MCF 10A (cell line): ENCODE measurements at regions not wholly inside any gene's neighbourhood (a gene's known extent, or its start where the extent isn't known, plus 50 kb on each side); places are given as distances from the start of the nearest gene placed in this dataset.
A peak's percentile ranks its signal among the peaks of the same experiment; 100 is the strongest.
"Not testable (repeated sequence)": the region's sequence is repeated elsewhere in the genome, so short reads cannot be mapped to it uniquely, and the experiment has no call there.

ENCODE experiments used
- BruUV-seq: library from RNA; stranded (reverse); fragments of 400-500 nt; replicated peaks from 2 replicates; lab custom pipeline; 2021; lab: Mats Ljungman, UMichigan
- CTCF ChIA-PET: fragments of 300-600 bp; sonication (Branson Sonifier 250); formaldehyde crosslinking; extraction: SDS; loops from one replicate; lab custom pipeline; 2021; ENCODE audit warnings: antibody characterized with exemption, inconsistent platforms; lab: Yijun Ruan, JAX
- POLR2A ChIA-PET: fragments of 300-600, 350-650 bp; sonication (Branson Sonifier 250); formaldehyde crosslinking; extraction: SDS; loops from one replicate; lab custom pipeline; 2020; ENCODE audit warnings: antibody characterized with exemption, inconsistent platforms; lab: Yijun Ruan, JAX
- DNase-seq: peaks from one replicate; pipeline ENCODE4 v3.0.0-alpha.2; 2018; ENCODE audit not compliant: unreplicated experiment
- H3K27ac Mint-ChIP-seq: one replicate; pipeline ENCODE4 v1.8.0; 2022; ENCODE audit warnings: mild to moderate bottlenecking, low read depth, mixed read lengths; ENCODE audit not compliant: unreplicated experiment
- H3K27me3 Mint-ChIP-seq: one replicate; pipeline ENCODE4 v1.8.0; 2022; ENCODE audit warnings: mixed read lengths; ENCODE audit not compliant: insufficient read depth, unreplicated experiment
- H3K36me3 Mint-ChIP-seq: one replicate; pipeline ENCODE4 v1.8.0; 2022; ENCODE audit warnings: mild to moderate bottlenecking, moderate library complexity, mixed read lengths; ENCODE audit not compliant: insufficient read depth, unreplicated experiment
- H3K4me1 Mint-ChIP-seq: one replicate; pipeline ENCODE4 v1.8.0; 2022; ENCODE audit warnings: mixed read lengths; ENCODE audit not compliant: insufficient read depth, unreplicated experiment
- H3K4me3 Mint-ChIP-seq: one replicate; pipeline ENCODE4 v1.8.0; 2022; ENCODE audit warnings: mild to moderate bottlenecking, moderate library complexity, mixed read lengths; ENCODE audit not compliant: unreplicated experiment
- H3K9me3 Mint-ChIP-seq: one replicate; pipeline ENCODE4 v1.8.0; 2022; ENCODE audit warnings: mixed read lengths; ENCODE audit not compliant: unreplicated experiment
- intact Hi-C: fragments of 100-400 bp; cut with micrococcal nuclease; formaldehyde crosslinking; loops from 2 replicates; pipeline ENCODE4 v1.14.1; 2022
- TF ChIP-seq, protein P1 (sequence below): fragments of 200-600 bp; IDR thresholded peaks from one replicate; pipeline ENCODE4 v1.8.0; 2022; ENCODE audit warnings: antibody characterized with exemption, mild to moderate bottlenecking; ENCODE audit not compliant: unreplicated experiment

DNA sequence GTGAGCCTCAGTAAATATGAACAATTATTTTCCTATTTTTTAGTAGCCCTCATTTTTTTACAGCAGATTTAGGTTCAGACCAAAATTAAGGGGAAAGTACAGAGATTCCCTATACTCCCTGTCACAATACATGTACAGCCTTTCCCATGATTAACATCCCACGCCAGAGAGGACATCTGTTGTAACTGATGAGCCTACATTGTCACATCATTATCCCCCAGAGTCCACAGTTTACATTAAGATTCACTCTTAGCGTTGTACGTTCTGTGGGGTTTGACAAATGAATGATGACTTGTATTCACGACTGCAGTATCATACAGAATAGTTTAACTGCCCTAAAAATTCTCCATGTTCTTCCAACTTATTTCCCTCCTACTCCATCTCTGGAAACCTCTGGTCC lies 262.3 kb upstream of the MSX2 start:
- H3K9me3 Mint-ChIP-seq, result peaks cover 7% of the 10 kb centered on the region
- H3K27ac Mint-ChIP-seq, result no peak overlapping the region
- H3K27me3 Mint-ChIP-seq, result no peaks in the 10 kb centered on the region
- no TSS peak for BruUV-seq
- no peak overlapping the region for H3K4me3 Mint-ChIP-seq
- ChIA-PET CTCF (interaction anchor here (1.1 kb wide), 1 partner anchor 42 kb away, joined by 4 read pairs; no protein-coding TSS in a partner anchor), POLR2A (no interaction called here)
- intact Hi-C loops, result no loop called here
- peaks cover 16% of the 10 kb centered on the region for H3K4me1 Mint-ChIP-seq
- TF ChIP-seq, protein P1, sequence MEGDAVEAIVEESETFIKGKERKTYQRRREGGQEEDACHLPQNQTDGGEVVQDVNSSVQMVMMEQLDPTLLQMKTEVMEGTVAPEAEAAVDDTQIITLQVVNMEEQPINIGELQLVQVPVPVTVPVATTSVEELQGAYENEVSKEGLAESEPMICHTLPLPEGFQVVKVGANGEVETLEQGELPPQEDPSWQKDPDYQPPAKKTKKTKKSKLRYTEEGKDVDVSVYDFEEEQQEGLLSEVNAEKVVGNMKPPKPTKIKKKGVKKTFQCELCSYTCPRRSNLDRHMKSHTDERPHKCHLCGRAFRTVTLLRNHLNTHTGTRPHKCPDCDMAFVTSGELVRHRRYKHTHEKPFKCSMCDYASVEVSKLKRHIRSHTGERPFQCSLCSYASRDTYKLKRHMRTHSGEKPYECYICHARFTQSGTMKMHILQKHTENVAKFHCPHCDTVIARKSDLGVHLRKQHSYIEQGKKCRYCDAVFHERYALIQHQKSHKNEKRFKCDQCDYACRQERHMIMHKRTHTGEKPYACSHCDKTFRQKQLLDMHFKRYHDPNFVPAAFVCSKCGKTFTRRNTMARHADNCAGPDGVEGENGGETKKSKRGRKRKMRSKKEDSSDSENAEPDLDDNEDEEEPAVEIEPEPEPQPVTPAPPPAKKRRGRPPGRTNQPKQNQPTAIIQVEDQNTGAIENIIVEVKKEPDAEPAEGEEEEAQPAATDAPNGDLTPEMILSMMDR, result no peak
- no peak for DNase-seq
- H3K36me3 Mint-ChIP-seq, result no peaks in the 10 kb centered on the region

DNA sequence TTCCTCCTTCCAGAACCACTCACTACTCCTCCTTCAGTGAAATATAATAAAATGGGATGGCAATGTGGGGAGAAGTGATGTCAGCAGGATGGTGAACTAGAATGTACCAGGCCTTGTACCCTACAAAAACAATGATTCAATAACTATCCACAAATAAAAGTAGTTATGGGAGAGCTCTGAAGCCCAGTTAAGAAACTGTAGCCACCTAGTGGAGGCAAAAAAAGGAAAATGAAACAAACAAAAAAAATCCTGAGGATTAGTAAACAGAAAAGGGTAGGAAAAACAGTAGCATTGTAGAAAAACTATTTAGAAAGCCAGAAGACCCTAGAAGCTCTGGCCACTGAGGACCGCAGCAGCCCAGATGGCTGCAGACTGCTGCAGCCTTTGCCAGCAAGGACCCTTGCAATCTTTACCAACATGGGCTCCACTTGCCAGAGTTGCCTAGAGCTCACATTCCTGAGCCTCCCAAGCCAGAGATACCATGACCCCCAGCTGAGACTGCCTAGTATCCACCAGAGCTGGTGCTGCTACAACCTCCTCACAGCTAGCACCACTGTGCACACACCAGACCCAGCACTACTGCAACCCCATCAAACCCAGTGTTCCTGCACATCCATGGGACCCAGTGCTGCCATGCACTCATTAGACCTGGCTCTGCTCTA lies 259.7 kb upstream of the MSX2 start:
- Mint-ChIP-seq H3K9me3 (peaks cover 7% of the 10 kb centered on the region), H3K4me1 (peaks cover 10% of the 10 kb centered on the region), H3K4me3 (no peak overlapping the region), H3K27me3 (no peaks in the 10 kb centered on the region), H3K36me3 (no peaks in the 10 kb centered on the region), H3K27ac (no peak overlapping the region)
- intact Hi-C loops, result no loop called here
- TF ChIP-seq, protein P1, result peak; percentile 28
- ChIA-PET POLR2A (interaction anchor here (1.1 kb wide), 1 partner anchor 45 kb away, joined by 3 read pairs; no protein-coding TSS in a partner anchor), CTCF (interaction anchor here (0.6 to 1.5 kb wide), 8 partner anchors 15 to 295 kb away, joined by 3 to 8 read pairs (median 3); no protein-coding TSS in a partner anchor)
- no TSS peak for BruUV-seq
- DNase-seq, result no peak

DNA sequence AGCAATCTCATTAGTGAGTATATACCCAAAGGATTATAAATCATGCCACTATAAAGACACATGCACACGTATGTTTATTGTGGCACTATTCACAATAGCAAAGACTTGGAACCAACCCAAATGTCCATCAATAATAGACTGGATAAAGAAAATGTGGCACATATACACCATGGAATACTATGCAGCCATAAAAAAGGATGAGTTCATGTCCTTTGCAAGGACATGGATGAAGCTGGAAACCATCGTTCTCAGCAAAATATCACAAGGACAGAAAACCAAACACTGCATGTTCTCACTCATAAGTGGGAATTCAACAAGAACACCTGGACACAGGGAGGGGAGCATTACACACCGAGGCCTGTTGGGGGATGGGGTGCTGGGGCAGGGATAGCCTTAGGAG lies 252.9 kb upstream of the MSX2 start:
- H3K27ac Mint-ChIP-seq, intact Hi-C loops, CTCF ChIA-PET, DNase-seq, H3K4me1 Mint-ChIP-seq, H3K27me3 Mint-ChIP-seq, H3K36me3 Mint-ChIP-seq, POLR2A ChIA-PET, H3K4me3 Mint-ChIP-seq, BruUV-seq: not testable (repeated sequence)
- H3K9me3 Mint-ChIP-seq, result peaks cover 15% of the 10 kb centered on the region

DNA sequence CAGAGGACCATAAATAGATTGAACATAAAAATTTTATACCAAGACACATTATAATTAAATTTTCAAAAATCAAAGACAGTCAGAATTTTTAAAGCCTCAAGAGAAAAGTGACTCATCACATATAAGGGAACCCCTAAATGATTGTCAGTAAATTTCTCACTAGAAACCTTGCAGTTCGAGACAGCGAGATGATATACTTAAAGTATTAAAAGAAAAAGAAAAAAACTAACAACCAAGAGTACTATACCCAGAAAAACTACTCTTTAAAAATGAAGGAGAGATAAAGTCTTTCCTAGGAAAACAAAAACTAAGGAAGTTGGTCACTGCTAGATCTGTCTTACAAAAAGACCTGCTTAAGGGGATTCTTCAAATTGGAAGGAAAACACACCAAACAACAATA lies 251.4 kb upstream of the MSX2 start:
- Mint-ChIP-seq H3K27me3 (no peaks in the 10 kb centered on the region), H3K4me1 (no peaks in the 10 kb centered on the region), H3K36me3 (no peaks in the 10 kb centered on the region), H3K27ac (no peak overlapping the region), H3K9me3 (peaks cover 15% of the 10 kb centered on the region), H3K4me3 (no peak overlapping the region)
- DNase-seq, result no peak
- ChIA-PET CTCF (no interaction called here), POLR2A (no interaction called here)
- TF ChIP-seq, protein P1, result no peak
- BruUV-seq, result no TSS peak
- intact Hi-C loops, result no loop called here

DNA sequence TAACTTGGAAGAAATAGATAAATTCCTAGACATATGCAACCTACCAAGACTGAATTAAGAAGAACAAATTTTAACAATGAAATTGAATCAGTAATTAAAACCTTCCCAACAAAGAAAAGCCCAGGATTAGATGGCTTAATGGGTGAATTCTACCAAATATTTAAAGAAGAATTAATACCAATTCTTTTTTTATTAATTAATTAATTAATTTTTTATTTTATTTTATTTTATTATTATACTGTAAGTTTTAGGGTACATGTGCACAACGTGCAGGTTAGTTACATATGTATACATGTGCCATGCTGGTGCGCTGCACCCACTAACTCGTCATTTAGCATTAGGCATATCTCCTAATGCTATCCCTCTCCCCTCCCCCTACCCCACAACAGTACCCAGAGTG lies 248.4 kb upstream of the MSX2 start:
- CTCF ChIA-PET, POLR2A ChIA-PET, H3K27ac Mint-ChIP-seq, H3K27me3 Mint-ChIP-seq, H3K36me3 Mint-ChIP-seq, intact Hi-C loops, BruUV-seq, H3K4me1 Mint-ChIP-seq, H3K4me3 Mint-ChIP-seq, DNase-seq: not testable (repeated sequence)
- peaks cover 28% of the 10 kb centered on the region for H3K9me3 Mint-ChIP-seq
